ENCODE measurements at regions not wholly inside any gene's neighbourhood (a gene's known extent, or its start where the extent isn't known, plus 50 kb on each side); places are given as distances from the start of the nearest gene placed in this dataset.

DNA sequence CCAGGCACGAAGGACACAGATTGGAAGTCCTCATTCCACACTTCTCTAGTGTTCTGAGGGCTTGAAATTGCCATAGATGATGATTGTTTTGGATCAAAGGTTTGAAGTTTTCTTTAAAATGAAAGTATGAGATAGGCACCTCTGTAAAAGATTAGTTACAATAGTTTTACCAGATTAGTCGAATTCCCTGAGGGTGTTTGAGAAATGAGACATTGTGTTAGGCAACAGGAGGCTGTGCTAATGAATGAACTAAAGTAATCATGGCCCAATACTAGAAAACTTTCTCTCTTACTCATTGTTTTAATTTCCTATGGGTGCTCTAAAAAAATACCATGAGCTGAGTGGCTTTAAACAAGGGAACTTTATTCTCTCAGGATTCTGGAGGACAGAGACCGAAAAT lies 421.7 kb downstream of the RNF144A start:
- H3K4me1 Mint-ChIP-seq: peaks cover 17% of the 10 kb centered on the region
- no peaks in the 10 kb centered on the region for H3K36me3 Mint-ChIP-seq (ENCODE audit: low read depth)
- Histone ChIP-seq H3K4me3 (ENCODE audit: low read length) (no peak overlapping the region), H3K36me3 (ENCODE audit: control insufficient read depth, insufficient read depth, low read length) (no peaks in the 10 kb centered on the region), H3K27ac (ENCODE audit: low read depth, low read length) (no peak overlapping the region), H3K27me3 (ENCODE audit: control insufficient read depth, insufficient read depth, low read length, poor library complexity, severe bottlenecking) (peaks cover 81% of the 10 kb centered on the region), H3K9me3 (ENCODE audit: control insufficient read depth, low read length) (no peaks in the 10 kb centered on the region), H3K9ac (ENCODE audit: extremely low read depth, low read length, poor library complexity, severe bottlenecking) (no peak overlapping the region), H3K4me1 (ENCODE audit: control insufficient read depth, insufficient read depth, low read length) (peaks cover 2% of the 10 kb centered on the region)
- TF ChIP-seq, protein P1, sequence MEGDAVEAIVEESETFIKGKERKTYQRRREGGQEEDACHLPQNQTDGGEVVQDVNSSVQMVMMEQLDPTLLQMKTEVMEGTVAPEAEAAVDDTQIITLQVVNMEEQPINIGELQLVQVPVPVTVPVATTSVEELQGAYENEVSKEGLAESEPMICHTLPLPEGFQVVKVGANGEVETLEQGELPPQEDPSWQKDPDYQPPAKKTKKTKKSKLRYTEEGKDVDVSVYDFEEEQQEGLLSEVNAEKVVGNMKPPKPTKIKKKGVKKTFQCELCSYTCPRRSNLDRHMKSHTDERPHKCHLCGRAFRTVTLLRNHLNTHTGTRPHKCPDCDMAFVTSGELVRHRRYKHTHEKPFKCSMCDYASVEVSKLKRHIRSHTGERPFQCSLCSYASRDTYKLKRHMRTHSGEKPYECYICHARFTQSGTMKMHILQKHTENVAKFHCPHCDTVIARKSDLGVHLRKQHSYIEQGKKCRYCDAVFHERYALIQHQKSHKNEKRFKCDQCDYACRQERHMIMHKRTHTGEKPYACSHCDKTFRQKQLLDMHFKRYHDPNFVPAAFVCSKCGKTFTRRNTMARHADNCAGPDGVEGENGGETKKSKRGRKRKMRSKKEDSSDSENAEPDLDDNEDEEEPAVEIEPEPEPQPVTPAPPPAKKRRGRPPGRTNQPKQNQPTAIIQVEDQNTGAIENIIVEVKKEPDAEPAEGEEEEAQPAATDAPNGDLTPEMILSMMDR (conservative IDR thresholded peaks at IDR 0.05): no peak
- no peak overlapping the region for H3K27ac Mint-ChIP-seq
- H3K4me3 Mint-ChIP-seq: no peak overlapping the region
- H3K9me3 Mint-ChIP-seq: no peaks in the 10 kb centered on the region
- DNase-seq: no peak
- peaks cover 77% of the 10 kb centered on the region for H3K27me3 Mint-ChIP-seq (ENCODE audit: insufficient read depth)
- 90 to 100% methylated on average over 1 to 3 of the region's 3 CpGs for WGBS, 2 experiments (ENCODE audit: insufficient coverage in 1 of 2, insufficient read length in 1 of 2)

DNA sequence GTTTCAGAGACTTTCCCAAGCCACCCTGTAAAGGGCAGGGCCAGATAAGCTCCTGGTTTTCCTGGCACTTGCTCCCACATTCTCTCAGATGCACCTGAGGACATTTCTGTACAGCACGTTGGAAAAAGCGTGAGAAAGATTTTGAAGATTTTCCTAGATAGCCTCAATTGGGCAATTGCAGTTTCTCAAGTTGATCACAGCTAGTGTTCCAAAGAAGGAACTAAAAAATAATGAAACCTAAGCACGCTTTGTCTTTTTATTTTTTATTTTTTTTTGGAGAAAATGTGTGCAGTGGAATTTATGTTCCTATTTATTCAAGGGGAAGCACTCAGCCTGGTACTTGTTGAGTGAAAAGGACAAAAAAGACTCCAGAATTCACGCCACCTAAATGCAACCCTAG lies 429.1 kb downstream of the RNF144A start:
- no peak overlapping the region for H3K27ac ChIP-seq (ENCODE audit: low read depth, low read length)
- no peak overlapping the region for H3K9ac ChIP-seq (ENCODE audit: extremely low read depth, low read length, poor library complexity, severe bottlenecking)
- peaks cover 87% of the 10 kb centered on the region for H3K27me3 Mint-ChIP-seq (ENCODE audit: insufficient read depth)
- WGBS, 2 experiments (ENCODE audit: insufficient coverage in 1 of 2, insufficient read length in 1 of 2): 93 to 97% methylated on average over 4 of the region's 4 CpGs
- H3K36me3 ChIP-seq (ENCODE audit: control insufficient read depth, insufficient read depth, low read length): no peaks in the 10 kb centered on the region
- H3K36me3 Mint-ChIP-seq (ENCODE audit: low read depth): no peaks in the 10 kb centered on the region
- no peak for DNase-seq
- no peak overlapping the region for H3K4me3 Mint-ChIP-seq
- no peaks in the 10 kb centered on the region for H3K4me1 Mint-ChIP-seq
- no peak overlapping the region for H3K4me3 ChIP-seq (ENCODE audit: low read length)
- TF ChIP-seq, protein P1 (conservative IDR thresholded peaks at IDR 0.05): no peak
- no peak overlapping the region for H3K27ac Mint-ChIP-seq
- H3K27me3 ChIP-seq (ENCODE audit: control insufficient read depth, insufficient read depth, low read length, poor library complexity, severe bottlenecking): peaks cover 100% of the 10 kb centered on the region
- no peaks in the 10 kb centered on the region for H3K9me3 Mint-ChIP-seq
- H3K4me1 ChIP-seq (ENCODE audit: control insufficient read depth, insufficient read depth, low read length): no peaks in the 10 kb centered on the region
- H3K9me3 ChIP-seq (ENCODE audit: control insufficient read depth, low read length): no peaks in the 10 kb centered on the region

DNA sequence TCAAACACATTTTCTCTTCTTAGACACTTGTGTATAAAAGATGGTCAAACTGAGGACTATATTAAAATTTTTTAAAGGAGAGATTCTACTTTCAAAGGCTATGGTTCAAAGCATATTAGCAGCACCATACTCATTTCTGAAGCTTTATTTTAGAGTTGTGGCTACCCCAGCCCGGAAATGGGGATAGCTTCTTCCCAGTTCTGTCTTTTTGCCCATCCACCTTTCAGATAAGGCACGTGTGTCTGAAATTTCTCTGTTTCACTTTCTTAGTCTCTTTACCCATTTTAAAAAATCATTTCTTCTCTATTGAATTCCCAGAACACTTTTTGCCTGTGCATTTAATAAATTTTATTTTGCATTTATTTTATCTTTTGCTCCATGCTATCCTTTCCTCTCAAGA lies 431.5 kb downstream of the RNF144A start:
- Histone ChIP-seq H3K4me3 (ENCODE audit: low read length) (no peak overlapping the region), H3K9me3 (ENCODE audit: control insufficient read depth, low read length) (no peaks in the 10 kb centered on the region), H3K27ac (ENCODE audit: low read depth, low read length) (no peak overlapping the region), H3K36me3 (ENCODE audit: control insufficient read depth, insufficient read depth, low read length) (no peaks in the 10 kb centered on the region), H3K9ac (ENCODE audit: extremely low read depth, low read length, poor library complexity, severe bottlenecking) (no peak overlapping the region), H3K4me1 (ENCODE audit: control insufficient read depth, insufficient read depth, low read length) (no peaks in the 10 kb centered on the region), H3K27me3 (ENCODE audit: control insufficient read depth, insufficient read depth, low read length, poor library complexity, severe bottlenecking) (peaks cover 80% of the 10 kb centered on the region)
- H3K4me1 Mint-ChIP-seq: no peaks in the 10 kb centered on the region
- no peak overlapping the region for H3K4me3 Mint-ChIP-seq
- DNase-seq: no peak
- H3K9me3 Mint-ChIP-seq: no peaks in the 10 kb centered on the region
- H3K27me3 Mint-ChIP-seq (ENCODE audit: insufficient read depth): peaks cover 70% of the 10 kb centered on the region
- H3K27ac Mint-ChIP-seq: no peak overlapping the region
- TF ChIP-seq, protein P1 (conservative IDR thresholded peaks at IDR 0.05): no peak
- 86 to 100% methylated on average over 2 of the region's 2 CpGs for WGBS, 2 experiments (ENCODE audit: insufficient coverage in 1 of 2, insufficient read length in 1 of 2)
- no peaks in the 10 kb centered on the region for H3K36me3 Mint-ChIP-seq (ENCODE audit: low read depth)

Measured in endodermal cell (in vitro differentiated cells).